ENCODE measurements at regions not wholly inside any gene's neighbourhood (a gene's known extent, or its start where the extent isn't known, plus 50 kb on each side); places are given as distances from the start of the nearest gene placed in this dataset.

GRCh38 chr16:82262244-82262643 lies 92.2 kb upstream of the MPHOSPH6 start:
- DNase-seq = no peak
- TF ChIP-seq CTCF (IDR thresholded peaks at IDR 0.05) = no peak
- CTCF ChIA-PET = interaction anchor here (1.9 to 3.5 kb wide), 3 partner anchors 11 to 1184 kb away, joined by 16 to 19 read pairs (median 19); no protein-coding TSS in a partner anchor
- no peak overlapping the region for H3K27ac Mint-ChIP-seq
- intact Hi-C loops (cut with micrococcal nuclease) = no loop called here
- ATAC-seq (ENCODE audit: low read depth) = no peak
- peaks cover 8% of the 10 kb centered on the region for H3K27me3 Mint-ChIP-seq
- peaks cover 6% of the 10 kb centered on the region for H3K9me3 Mint-ChIP-seq
- H3K4me1 Mint-ChIP-seq = no peaks in the 10 kb centered on the region
- no peaks in the 10 kb centered on the region for H3K36me3 Mint-ChIP-seq (ENCODE audit: low read depth)
- POLR2A ChIA-PET = no interaction called here
- H3K4me3 Mint-ChIP-seq = no peak overlapping the region

- Mint-ChIP-seq H3K27me3 (peaks cover 8% of the 10 kb centered on the region), H3K4me3 (no peak overlapping the region), H3K9me3 (peaks cover 6% of the 10 kb centered on the region), H3K4me1 (no peaks in the 10 kb centered on the region), H3K36me3 (ENCODE audit: low read depth) (no peaks in the 10 kb centered on the region), H3K27ac (no peak overlapping the region)
- ATAC-seq (ENCODE audit: low read depth) = no peak
- intact Hi-C loops (cut with micrococcal nuclease) = no loop called here
- ChIA-PET CTCF (no interaction called here), POLR2A (no interaction called here)
- TF ChIP-seq CTCF (IDR thresholded peaks at IDR 0.05) = no peak
- DNase-seq = no peak
Measured at GRCh38 chr16:82260212-82260795, 90.3 kb upstream of the MPHOSPH6 start.

GRCh38 chr16:82259731-82260130 lies 89.7 kb upstream of the MPHOSPH6 start:
- H3K4me3 Mint-ChIP-seq = no peak overlapping the region
- intact Hi-C loops (cut with micrococcal nuclease) = no loop called here
- H3K4me1 Mint-ChIP-seq = no peaks in the 10 kb centered on the region
- ATAC-seq (ENCODE audit: low read depth) = no peak
- CTCF ChIA-PET = no interaction called here
- H3K27me3 Mint-ChIP-seq = peaks cover 8% of the 10 kb centered on the region
- POLR2A ChIA-PET = no interaction called here
- H3K36me3 Mint-ChIP-seq (ENCODE audit: low read depth) = no peaks in the 10 kb centered on the region
- TF ChIP-seq CTCF (IDR thresholded peaks at IDR 0.05) = no peak
- peaks cover 6% of the 10 kb centered on the region for H3K9me3 Mint-ChIP-seq
- no peak for DNase-seq
- H3K27ac Mint-ChIP-seq = no peak overlapping the region

- intact Hi-C loops (cut with micrococcal nuclease) = no loop called here
- Mint-ChIP-seq H3K27me3 (peaks cover 6% of the 10 kb centered on the region), H3K4me1 (no peaks in the 10 kb centered on the region), H3K36me3 (ENCODE audit: low read depth) (no peaks in the 10 kb centered on the region), H3K4me3 (no peak overlapping the region), H3K9me3 (peaks cover 6% of the 10 kb centered on the region), H3K27ac (no peak overlapping the region)
- POLR2A ChIA-PET = no interaction called here
- ATAC-seq (ENCODE audit: low read depth) (no peak), DNase-seq (no peak)
- no peak for TF ChIP-seq CTCF (IDR thresholded peaks at IDR 0.05)
- CTCF ChIA-PET = no interaction called here
Measured at GRCh38 chr16:82257990-82258389, 88.0 kb upstream of the MPHOSPH6 start.

- Mint-ChIP-seq H3K9me3 (no peaks in the 10 kb centered on the region), H3K27ac (no peak overlapping the region), H3K4me3 (no peak overlapping the region), H3K4me1 (no peaks in the 10 kb centered on the region), H3K36me3 (ENCODE audit: low read depth) (no peaks in the 10 kb centered on the region), H3K27me3 (peaks cover 15% of the 10 kb centered on the region)
- intact Hi-C loops (cut with micrococcal nuclease) = no loop called here
- no peak for ATAC-seq (ENCODE audit: low read depth)
- CTCF ChIA-PET = no interaction called here
- POLR2A ChIA-PET = no interaction called here
- DNase-seq = no peak
- TF ChIP-seq CTCF (IDR thresholded peaks at IDR 0.05) = no peak
Measured at GRCh38 chr16:82252582-82252981, 82.6 kb upstream of the MPHOSPH6 start.
